Keratinocyte (primary cell): ENCODE measurements at regions not wholly inside any gene's neighbourhood (a gene's known extent, or its start where the extent isn't known, plus 50 kb on each side); places are given as distances from the start of the nearest gene placed in this dataset.

Experiments used
- DNase-seq: peaks from one replicate; pipeline ENCODE4 v3.0.0-alpha.2; 2011; ENCODE audit warnings: low read depth, missing footprints, low spot score
- FAIRE-seq: peaks from 2 replicates; lab custom pipeline; 2011; peaks lifted over from hg19 to GRCh38; lab: Jason Lieb, UNC
- H2AFZ ChIP-seq: 2 replicates; pipeline ENCODE4 v1.6.0; 2012; ENCODE audit warnings: low read length, control low read depth, inconsistent platforms; ENCODE audit not compliant: control insufficient read depth
- H3K27ac ChIP-seq: 2 replicates; pipeline ENCODE4 v1.5.1; 2011; ENCODE audit warnings: low read length; ENCODE audit not compliant: control insufficient read depth, insufficient read depth
- H3K27me3 ChIP-seq: 3 replicates; pipeline ENCODE4 v1.6.0; 2011; ENCODE audit warnings: low read length; ENCODE audit not compliant: control insufficient read depth, insufficient read depth; ENCODE audit errors: extremely low read depth
- H3K36me3 ChIP-seq, 2 experiments: 2 replicates in 1 of 2; 3 replicates in 1 of 2; pipeline ENCODE4 v1.5.1; 2011; ENCODE audit warnings: low read length in 2 of 2, mild to moderate bottlenecking in 1 of 2; ENCODE audit not compliant: control insufficient read depth in 2 of 2, insufficient read depth in 2 of 2; ENCODE audit errors: extremely low read depth in 1 of 2
- H3K4me1 ChIP-seq: 3 replicates; pipeline ENCODE4 v1.5.1; 2011; ENCODE audit warnings: low read length; ENCODE audit not compliant: control insufficient read depth, insufficient read depth; ENCODE audit errors: extremely low read depth
- H3K4me2 ChIP-seq: 3 replicates; pipeline ENCODE4 v1.6.0; 2011; ENCODE audit warnings: low read depth, low read length; ENCODE audit not compliant: control insufficient read depth, insufficient read depth; ENCODE audit errors: extremely low read depth
- H3K4me3 ChIP-seq, 3 experiments: fragments of 200-600 bp in 1 of 3; sonication (generic) in 1 of 3; 2 replicates in 2 of 3; 3 replicates in 1 of 3; pipeline ENCODE4 v1.5.1; 2011 to 2016; ENCODE audit warnings: low read length in 3 of 3, mild to moderate bottlenecking in 3 of 3, control low read depth in 2 of 3, inconsistent platforms in 1 of 3, low read depth in 1 of 3, mixed read lengths in 1 of 3, mixed run types in 1 of 3, moderate library complexity in 1 of 3; ENCODE audit not compliant: control insufficient read depth in 2 of 3, insufficient read depth in 2 of 3; ENCODE audit errors: extremely low read depth in 1 of 3
- H3K79me2 ChIP-seq: 2 replicates; pipeline ENCODE4 v1.6.0; 2012; ENCODE audit warnings: low read length; ENCODE audit not compliant: control insufficient read depth, insufficient read depth
- H3K9ac ChIP-seq: 3 replicates; pipeline ENCODE4 v1.6.0; 2011; ENCODE audit warnings: low read length; ENCODE audit not compliant: control insufficient read depth, insufficient read depth; ENCODE audit errors: extremely low read depth
- H3K9me1 ChIP-seq: 3 replicates; pipeline ENCODE4 v1.6.0; 2011; ENCODE audit warnings: low read length; ENCODE audit not compliant: control insufficient read depth, insufficient read depth; ENCODE audit errors: extremely low read depth
- H3K9me3 ChIP-seq: 2 replicates; pipeline ENCODE4 v1.5.1; 2012; ENCODE audit warnings: low read depth, low read length; ENCODE audit not compliant: control insufficient read depth
- H4K20me1 ChIP-seq: 3 replicates; pipeline ENCODE4 v1.6.0; 2011; ENCODE audit warnings: low read length; ENCODE audit not compliant: control insufficient read depth, insufficient read depth; ENCODE audit errors: extremely low read depth
- CTCF ChIP-seq, 3 experiments: IDR thresholded peaks in 1 of 3; conservative IDR thresholded peaks in 1 of 3; optimal IDR thresholded peaks in 1 of 3; 2 replicates in 2 of 3; 3 replicates in 1 of 3; pipeline versions ENCODE3 to v1.5.1; 2011; ENCODE audit warnings: low read length in 3 of 3, mild to moderate bottlenecking in 3 of 3, moderate library complexity in 2 of 3, control low read depth in 1 of 3, inconsistent platforms in 1 of 3; ENCODE audit not compliant: insufficient read depth in 2 of 3; ENCODE audit errors: extremely low read depth in 1 of 3
- EZH2 ChIP-seq: IDR thresholded peaks from one replicate; pipeline ENCODE4 v1.6.1; 2012; ENCODE audit warnings: inconsistent platforms, mild to moderate bottlenecking, low read length, moderate library complexity
- dilution Hi-C: fragments of 300-500 bp; cut with MboI; formaldehyde crosslinking; loops from one replicate; pipeline ENCODE4 v1.7.0; 2020; ENCODE audit warnings: low sequenced_read_pairs; ENCODE audit not compliant: extremely low pct_ligation_motif_present

GRCh38 chr3:7913283-7913682 lies 588.3 kb upstream of the LMCD1 start:
- Histone ChIP-seq H3K36me3 (no peaks in the 10 kb centered on the region), H3K27me3 (no peaks in the 10 kb centered on the region), H4K20me1 (no peaks in the 10 kb centered on the region), H3K9ac (no peak overlapping the region), H3K4me3 (no peak overlapping the region), H3K9me1 (no peaks in the 10 kb centered on the region), H3K79me2 (no peaks in the 10 kb centered on the region), H3K9me3 (no peaks in the 10 kb centered on the region), H3K4me1 (no peaks in the 10 kb centered on the region), H3K27ac (no peak overlapping the region), H3K4me2 (no peak overlapping the region), H2AFZ (no peak overlapping the region)
- dilution Hi-C loops, result no loop called here
- TF ChIP-seq CTCF (optimal IDR thresholded peaks at IDR 0.05 in 1 of 3, IDR thresholded peaks at IDR 0.05 in 1 of 3, conservative IDR thresholded peaks at IDR 0.05 in 1 of 3; ENCODE audit: extremely low read depth in 1 of 3, insufficient read depth in 2 of 3, low read length in 3 of 3) (no peak), EZH2 (no peak)
- FAIRE-seq (no peak), DNase-seq (no peak)

GRCh38 chr3:7915356-7915755 lies 586.3 kb upstream of the LMCD1 start:
- no peak for TF ChIP-seq CTCF (optimal IDR thresholded peaks at IDR 0.05 in 1 of 3, IDR thresholded peaks at IDR 0.05 in 1 of 3, conservative IDR thresholded peaks at IDR 0.05 in 1 of 3; ENCODE audit: extremely low read depth in 1 of 3, insufficient read depth in 2 of 3, low read length in 3 of 3)
- no peak for TF ChIP-seq EZH2
- H3K4me2 ChIP-seq, result no peak overlapping the region
- no peak for FAIRE-seq
- no peak overlapping the region for H3K9ac ChIP-seq
- H3K79me2 ChIP-seq, result no peaks in the 10 kb centered on the region
- dilution Hi-C loops, result no loop called here
- no peaks in the 10 kb centered on the region for H3K9me1 ChIP-seq
- H3K9me3 ChIP-seq, result no peaks in the 10 kb centered on the region
- no peak overlapping the region for H3K4me3 ChIP-seq
- H2AFZ ChIP-seq, result no peak overlapping the region
- no peaks in the 10 kb centered on the region for H3K27me3 ChIP-seq
- H3K4me1 ChIP-seq, result no peaks in the 10 kb centered on the region
- no peak for DNase-seq
- no peaks in the 10 kb centered on the region for H4K20me1 ChIP-seq
- H3K36me3 ChIP-seq, result no peaks in the 10 kb centered on the region
- no peak overlapping the region for H3K27ac ChIP-seq
